ENCODE measurements at regions not wholly inside any gene's neighbourhood (a gene's known extent, or its start where the extent isn't known, plus 50 kb on each side); places are given as distances from the start of the nearest gene placed in this dataset.

GRCh38 chr15:45946111-45946510 lies 311.3 kb downstream of the SQOR start:
- no peak for TF ChIP-seq EZH2 (IDR thresholded peaks at IDR 0.05; ENCODE audit: insufficient read depth, low read length)
- no peak for TF ChIP-seq CTCF (IDR thresholded peaks at IDR 0.05; ENCODE audit: insufficient read depth, low read depth, low read length)

Data from astrocyte (in vitro differentiated cells and primary cell).